GM04503 (cell line): ENCODE measurements at regions not wholly inside any gene's neighbourhood (a gene's known extent, or its start where the extent isn't known, plus 50 kb on each side); places are given as distances from the start of the nearest gene placed in this dataset.

ENCODE experiments used
- DNase-seq: peaks from one replicate; pipeline ENCODE4 v3.0.0-alpha.2; 2012; ENCODE audit warnings: low read depth

- no peak for DNase-seq
Observed at GRCh38 chr3:69532547-69533224, 146.8 kb upstream of the FRMD4B start.

DNA sequence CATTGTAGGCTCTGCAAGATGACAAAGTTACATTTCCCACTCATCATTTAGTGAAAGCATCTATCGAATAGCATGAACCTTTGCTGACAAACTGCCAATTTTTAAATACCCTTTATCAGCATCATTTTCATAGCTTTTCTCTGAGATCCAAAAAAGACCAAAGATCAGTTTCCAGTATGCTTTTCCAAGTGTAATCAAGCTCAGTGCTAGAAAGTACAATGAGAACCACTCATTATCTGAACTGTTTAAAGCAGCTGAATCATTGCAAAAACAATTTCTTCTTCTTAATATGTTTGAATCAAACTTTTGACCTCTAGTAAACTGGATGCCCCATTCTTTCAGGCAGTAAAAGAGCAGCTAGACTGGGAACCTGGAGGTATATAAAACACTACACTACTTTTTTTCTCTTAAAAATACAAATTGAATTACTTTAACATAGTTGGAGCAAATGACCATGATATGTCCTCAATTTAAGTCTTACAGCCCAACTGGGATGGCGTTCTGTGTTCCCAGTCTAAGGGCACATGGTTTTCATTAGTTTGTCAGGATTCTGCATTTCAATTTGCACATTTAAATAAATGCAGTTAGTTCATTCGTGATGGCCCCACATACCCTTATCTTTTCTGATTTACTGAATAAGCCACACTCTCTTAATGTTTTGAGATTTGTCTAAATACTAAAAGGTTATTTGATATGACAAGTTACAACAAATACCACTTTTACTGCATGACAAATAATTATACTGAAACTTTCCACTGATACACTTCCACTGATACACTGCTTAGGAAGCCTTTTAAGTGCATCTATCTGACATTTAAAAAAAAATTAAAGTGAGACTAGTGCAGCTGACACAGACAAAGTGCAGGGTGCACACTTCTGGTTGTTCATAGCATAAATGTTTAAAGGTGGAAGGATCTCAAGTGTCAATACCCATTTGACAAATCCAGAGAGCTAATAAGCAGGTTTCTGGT, 146.0 kb upstream of the FRMD4B start:
- no peak for DNase-seq

- no peak for DNase-seq
Observed at GRCh38 chr3:69530554-69530953, 144.7 kb upstream of the FRMD4B start.

DNA sequence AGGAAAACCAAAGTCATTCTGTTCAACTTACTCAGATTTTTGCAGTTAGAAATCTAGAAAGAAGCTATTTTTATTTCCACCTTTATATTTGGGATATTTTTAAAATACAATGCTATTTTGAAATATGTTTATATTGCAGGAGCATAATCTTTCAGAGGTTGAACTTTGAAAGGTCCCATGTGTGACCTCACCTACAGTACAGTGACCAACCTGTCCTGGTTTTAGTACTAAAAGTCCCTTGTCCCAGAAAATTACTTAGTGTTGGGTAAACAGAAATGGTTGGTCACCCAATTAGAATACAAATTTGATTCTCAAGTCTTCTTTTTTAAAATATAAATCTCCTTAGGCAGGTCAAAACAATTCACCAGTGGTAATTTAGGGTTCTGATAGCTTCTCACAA, 141.6 kb upstream of the FRMD4B start:
- DNase-seq: no peak

DNA sequence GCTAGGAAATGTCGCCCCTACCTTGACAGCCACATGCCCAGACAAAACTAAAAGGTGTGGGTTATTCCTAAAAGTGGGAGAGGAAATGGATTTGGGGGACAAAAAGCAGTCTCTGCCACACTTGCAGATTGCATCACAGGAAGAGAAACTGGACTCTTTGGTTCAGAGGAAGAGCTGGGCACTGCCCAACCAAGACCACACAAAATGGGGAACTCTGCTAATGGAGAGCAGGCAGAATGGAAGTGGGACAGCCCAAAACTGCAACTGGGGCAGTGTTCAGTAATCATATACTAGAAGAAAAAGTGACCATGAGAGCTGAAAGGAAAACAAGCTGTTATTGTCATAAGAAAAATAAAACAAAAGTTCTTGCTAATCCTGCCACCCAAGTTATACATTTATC, 138.9 kb upstream of the FRMD4B start:
- DNase-seq: no peak

GRCh38 chr3:69521286-69521685, 135.4 kb upstream of the FRMD4B start:
- DNase-seq: no peak

DNA sequence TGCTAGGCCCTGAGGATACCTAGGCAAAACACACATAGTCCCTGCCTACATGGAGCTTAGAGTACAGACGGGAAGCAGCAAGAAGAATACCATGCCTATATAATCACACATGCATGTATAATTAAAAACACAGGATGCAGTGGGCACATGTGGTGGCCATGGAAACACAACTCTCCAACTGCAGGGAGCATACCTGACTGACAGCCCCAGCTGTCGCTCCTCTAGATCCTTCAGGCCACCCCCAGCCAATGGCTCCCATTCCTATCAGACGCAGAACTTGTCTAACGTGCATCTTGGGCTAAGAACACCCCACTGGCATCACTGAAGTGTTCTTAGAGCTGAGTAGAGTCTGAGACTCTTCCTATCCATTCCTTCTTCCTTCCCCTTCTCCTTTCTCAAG, 125.5 kb upstream of the FRMD4B start:
- no peak for DNase-seq

DNA sequence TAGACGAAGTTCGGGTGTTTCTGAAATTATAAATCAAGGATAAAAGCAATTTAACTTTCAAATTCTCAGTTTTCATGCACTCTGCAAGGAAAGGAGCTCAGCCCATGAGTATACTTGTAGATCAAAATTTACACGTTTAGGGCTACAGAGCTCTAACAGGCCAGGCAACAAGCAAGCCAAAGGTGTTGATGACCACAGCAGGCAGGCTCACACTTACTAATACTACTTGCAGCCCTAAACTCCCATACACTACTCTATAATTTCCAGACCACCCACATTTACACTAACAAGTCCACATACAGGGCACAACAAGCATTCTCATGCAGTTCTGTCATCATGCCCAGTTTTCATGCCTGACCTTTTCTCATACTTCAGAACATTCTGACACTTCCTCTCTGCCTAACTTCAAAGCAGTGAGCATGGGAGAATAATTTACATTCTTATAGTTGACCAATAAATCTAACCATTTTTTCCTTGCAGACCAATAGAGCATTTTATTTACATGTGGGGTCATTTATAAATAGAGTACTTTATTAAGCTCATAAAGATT, 124.7 kb upstream of the FRMD4B start:
- no peak for DNase-seq

GRCh38 chr3:69509288-69509687, 123.4 kb upstream of the FRMD4B start:
- DNase-seq: no peak

DNA sequence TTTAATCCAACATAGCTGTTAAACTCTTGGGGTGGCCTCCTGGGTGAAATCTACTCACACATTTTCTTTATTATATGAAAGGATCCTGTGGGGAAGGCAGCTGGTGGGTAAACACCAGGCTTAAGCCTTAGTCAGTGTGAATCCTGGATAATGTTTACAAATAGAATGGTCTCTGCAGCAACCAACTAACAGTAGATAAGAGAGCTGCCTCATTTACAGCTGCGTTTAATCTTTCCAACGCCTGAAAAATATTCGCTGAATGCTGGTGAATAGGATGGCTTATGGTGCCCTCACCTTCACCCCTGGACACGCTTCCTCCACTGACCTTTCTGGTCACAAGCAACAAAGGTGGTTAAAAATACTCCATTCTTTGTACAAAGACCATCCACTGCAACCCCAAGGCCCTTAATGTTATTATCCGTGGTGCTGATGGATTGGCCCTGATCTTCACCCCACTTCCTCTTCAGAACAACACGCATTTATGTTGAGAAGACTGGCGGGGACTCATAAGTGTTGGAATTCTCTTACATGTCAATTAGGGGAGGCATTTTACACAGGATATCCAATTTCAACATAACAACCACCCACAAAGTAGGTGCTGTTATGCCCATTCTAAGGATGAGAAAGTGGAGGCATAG, 120.0 kb upstream of the FRMD4B start:
- DNase-seq: no peak

DNA sequence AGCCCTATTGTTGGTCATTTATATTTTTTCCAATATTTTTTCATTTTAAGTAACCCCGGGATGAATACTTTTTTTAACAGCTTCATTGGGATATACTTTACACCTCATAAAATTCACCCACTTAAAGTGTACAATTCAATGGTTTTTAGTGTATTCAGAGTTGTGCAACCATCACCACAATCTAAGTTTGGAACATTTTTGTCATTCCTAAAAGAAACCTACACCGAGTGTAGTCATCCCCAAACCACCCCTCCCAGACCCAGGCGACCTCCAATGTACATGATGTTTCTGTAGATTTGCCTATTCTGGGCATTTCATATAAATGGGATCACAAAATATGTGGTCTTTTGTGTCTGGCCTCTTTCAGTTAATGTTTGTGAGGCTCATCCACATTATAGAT, 118.3 kb upstream of the FRMD4B start:
- DNase-seq: no peak

- DNase-seq: no peak
Observed at GRCh38 chr3:69500604-69501003, 114.7 kb upstream of the FRMD4B start.

DNA sequence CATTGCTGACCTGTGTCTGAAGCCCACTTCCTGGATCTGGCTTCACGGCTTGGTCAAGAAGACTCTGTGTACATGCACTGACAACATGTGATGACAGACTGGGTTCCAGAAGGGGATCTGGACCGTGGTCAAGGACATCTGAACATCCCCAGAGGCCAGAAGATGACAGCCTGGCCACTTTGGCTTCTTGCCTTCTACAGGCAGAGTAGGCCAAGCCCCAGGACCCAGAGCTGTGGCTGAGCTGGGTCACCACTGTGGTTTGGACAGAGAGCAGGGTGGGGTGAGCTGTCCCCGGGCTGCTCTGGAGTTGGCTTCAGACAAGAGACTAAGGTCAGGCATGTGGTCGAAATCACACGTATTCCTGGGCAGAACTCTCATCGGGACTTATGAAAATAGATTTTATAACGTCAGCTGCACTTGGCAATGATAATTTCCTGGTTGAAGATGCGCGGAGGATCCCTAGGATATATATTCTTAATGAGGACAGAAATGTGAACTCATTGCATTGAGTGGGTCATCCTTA, 114.1 kb upstream of the FRMD4B start:
- no peak for DNase-seq

- no peak for DNase-seq
Observed at GRCh38 chr3:69499422-69499821, 113.5 kb upstream of the FRMD4B start.

DNA sequence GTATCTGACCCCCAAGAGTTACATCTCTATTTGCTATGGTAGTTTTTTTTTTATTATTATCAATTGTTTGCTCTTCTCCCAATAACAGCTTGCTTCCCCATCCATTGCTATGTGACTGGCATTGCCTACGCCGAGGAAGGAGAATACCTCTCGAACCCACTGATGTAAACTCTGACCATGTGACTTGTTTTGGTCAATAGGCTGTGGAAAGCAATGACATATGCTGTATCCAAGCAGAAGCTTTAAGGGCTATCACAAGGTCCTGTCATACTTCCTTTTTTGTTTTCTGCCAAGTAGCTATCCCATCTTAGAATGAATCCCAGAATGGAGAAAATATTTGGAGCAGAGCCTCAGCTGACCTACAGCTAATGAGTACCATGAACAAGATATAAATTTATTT, 111.0 kb upstream of the FRMD4B start:
- no peak for DNase-seq

DNA sequence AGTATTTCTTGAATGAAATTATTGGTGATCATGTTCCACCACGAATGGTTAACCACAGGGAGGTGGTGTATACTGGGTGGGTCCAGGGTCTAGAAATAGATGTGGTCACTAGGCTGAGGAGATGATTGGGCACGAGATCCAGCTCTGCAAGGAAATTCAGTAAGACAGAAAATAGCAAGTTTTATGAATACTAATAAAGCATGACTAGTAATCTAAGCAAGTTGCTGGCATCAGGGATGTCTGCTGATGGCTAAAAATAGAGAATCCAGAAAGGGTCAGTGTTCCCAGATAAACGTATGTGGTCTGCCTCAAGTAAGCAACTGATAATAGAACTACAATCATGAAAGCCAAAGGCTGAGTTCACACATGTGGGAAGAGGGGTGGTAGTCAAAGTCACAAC, 108.3 kb upstream of the FRMD4B start:
- DNase-seq: no peak

- DNase-seq: no peak
Observed at GRCh38 chr3:69493157-69493556, 107.3 kb upstream of the FRMD4B start.

DNA sequence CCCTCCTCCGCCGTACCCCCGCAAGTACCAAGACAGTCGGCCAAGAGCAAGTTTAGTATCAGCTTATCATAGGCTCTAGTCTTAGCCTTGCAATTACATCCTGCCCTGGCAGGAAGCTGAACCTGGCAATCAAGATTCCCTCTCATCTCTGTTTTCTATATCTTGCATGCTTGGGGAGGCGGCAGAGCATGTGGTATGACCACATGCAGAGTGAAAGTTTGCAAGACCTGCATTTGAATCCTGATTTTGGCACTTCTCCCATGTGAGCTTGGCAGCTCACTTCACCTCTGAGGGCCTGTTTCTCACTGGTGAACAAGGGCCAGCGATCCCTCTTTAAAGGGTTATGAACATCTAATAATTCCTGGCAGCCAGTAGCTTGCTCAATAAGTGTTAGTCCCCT, 106.1 kb upstream of the FRMD4B start:
- DNase-seq: no peak

DNA sequence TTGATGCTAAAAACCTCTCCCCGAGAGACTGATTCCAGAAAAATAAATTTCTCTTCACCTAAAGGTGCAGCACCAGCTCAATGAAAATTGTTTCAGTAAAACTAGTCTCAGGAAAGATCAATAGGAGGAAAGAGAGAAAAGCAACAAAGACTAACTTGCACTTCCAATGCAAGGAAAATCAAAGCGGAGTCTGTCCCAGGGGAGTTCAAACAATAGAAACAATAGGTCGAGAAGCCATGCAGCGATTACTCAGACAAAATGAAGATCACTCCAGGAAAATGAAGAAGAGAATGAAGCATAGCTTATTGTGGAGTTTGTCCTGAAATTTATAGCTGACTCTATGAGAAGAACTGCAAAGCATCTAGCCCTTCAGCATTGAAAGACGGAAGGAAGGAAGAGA, 105.1 kb upstream of the FRMD4B start:
- no peak for DNase-seq

- no peak for DNase-seq
Observed at GRCh38 chr3:69490235-69490634, 104.3 kb upstream of the FRMD4B start.

DNA sequence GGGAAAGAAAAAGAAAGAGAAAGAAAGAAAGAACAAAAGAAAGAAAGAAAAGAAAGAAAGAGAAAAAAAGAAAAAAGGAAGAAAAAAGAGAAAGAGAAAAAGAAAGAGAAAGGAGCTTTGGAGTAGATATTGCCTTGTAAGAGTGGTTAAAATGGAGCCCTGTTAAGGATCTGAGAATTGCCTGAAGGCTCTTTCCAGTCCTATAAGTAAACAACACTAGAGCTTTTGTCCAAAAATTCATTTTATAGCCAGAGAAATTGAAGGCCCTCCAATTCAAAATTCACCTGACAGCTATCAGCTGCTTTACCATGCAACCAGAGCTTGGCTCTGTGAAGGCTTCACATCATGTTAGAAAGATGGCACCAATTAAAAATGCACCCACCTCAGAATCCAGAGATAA, 102.1 kb upstream of the FRMD4B start:
- DNase-seq: no peak

GRCh38 chr3:69485489-69485888, 99.6 kb upstream of the FRMD4B start:
- DNase-seq: no peak
